Suppressor macrophage (primary cell): ENCODE measurements at regions not wholly inside any gene's neighbourhood (a gene's known extent, or its start where the extent isn't known, plus 50 kb on each side); places are given as distances from the start of the nearest gene placed in this dataset.
"Not testable (repeated sequence)": the region's sequence is repeated elsewhere in the genome, so short reads cannot be mapped to it uniquely, and the experiment has no call there.

Experiments used
- DNase-seq, 4 experiments: peaks; one replicate each; pipeline ENCODE4 v3.0.0-alpha.2; 2020 to 2022

GRCh38 chrX:151042842-151043241 is 59.7 kb downstream of the HMGB3 start:
- peak; percentile 64 to 86 (median 76) for DNase-seq

GRCh38 chrX:151066373-151066772 is 83.2 kb downstream of the HMGB3 start:
- not testable (repeated sequence) for DNase-seq

- no peak for DNase-seq
Measured at GRCh38 chrX:151073767-151074166, 90.6 kb downstream of the HMGB3 start.

GRCh38 chrX:151081016-151081415 is 95.4 kb upstream of the GPR50 start:
- DNase-seq: no peak

GRCh38 chrX:151082077-151082948 is 94.1 kb upstream of the GPR50 start:
- peak; percentile 69 to 81 (median 78) for DNase-seq

- DNase-seq: no peak
Measured at GRCh38 chrX:151084454-151084853, 91.9 kb upstream of the GPR50 start.

GRCh38 chrX:151085207-151085606 is 91.2 kb upstream of the GPR50 start:
- DNase-seq: no peak

- DNase-seq: no peak
Measured at GRCh38 chrX:151088221-151088620, 88.2 kb upstream of the GPR50 start.

GRCh38 chrX:151099001-151099400 is 77.4 kb upstream of the GPR50 start:
- DNase-seq: peak; percentile 30 to 58 (median 50)

- no peak for DNase-seq
Measured at GRCh38 chrX:151100799-151101198, 75.6 kb upstream of the GPR50 start.

- DNase-seq: not testable (repeated sequence)
Measured at GRCh38 chrX:151113200-151113599, 63.2 kb upstream of the GPR50 start.
